ENCODE measurements at regions not wholly inside any gene's neighbourhood (a gene's known extent, or its start where the extent isn't known, plus 50 kb on each side); places are given as distances from the start of the nearest gene placed in this dataset.

- Mint-ChIP-seq H3K27me3 (ENCODE audit: unreplicated experiment) (no peaks in the 10 kb centered on the region), H3K27ac (ENCODE audit: unreplicated experiment) (no peak overlapping the region), H3K36me3 (ENCODE audit: insufficient read depth, unreplicated experiment) (no peaks in the 10 kb centered on the region), H3K9me3 (ENCODE audit: low read depth, unreplicated experiment) (peaks cover 8% of the 10 kb centered on the region), H3K4me3 (ENCODE audit: low read depth, unreplicated experiment) (no peak overlapping the region), H3K4me1 (ENCODE audit: low read depth, unreplicated experiment) (peaks cover under 1% of the 10 kb centered on the region)
- no peak for TF ChIP-seq CTCF (IDR thresholded peaks at IDR 0.05; ENCODE audit: unreplicated experiment)
- DNase-seq, result no peak
- intact Hi-C loops (cut with micrococcal nuclease; ENCODE audit: unreplicated experiment), result no loop called here
- BruUV-seq (replicated peaks), result no TSS peak
- CTCF ChIA-PET, result no interaction called here
Observed at GRCh38 chr14:87483271-87484260, 509.4 kb downstream of the GALC start.

- no TSS peak for BruUV-seq (replicated peaks)
- intact Hi-C loops (cut with micrococcal nuclease; ENCODE audit: unreplicated experiment), result no loop called here
- CTCF ChIA-PET, result no interaction called here
- H3K27ac Mint-ChIP-seq (ENCODE audit: unreplicated experiment), result no peak overlapping the region
- H3K9me3 Mint-ChIP-seq (ENCODE audit: low read depth, unreplicated experiment), result no peaks in the 10 kb centered on the region
- H3K27me3 Mint-ChIP-seq (ENCODE audit: unreplicated experiment), result no peaks in the 10 kb centered on the region
- H3K4me1 Mint-ChIP-seq (ENCODE audit: low read depth, unreplicated experiment), result no peaks in the 10 kb centered on the region
- TF ChIP-seq CTCF (IDR thresholded peaks at IDR 0.05; ENCODE audit: unreplicated experiment), result no peak
- no peak for DNase-seq
- H3K36me3 Mint-ChIP-seq (ENCODE audit: insufficient read depth, unreplicated experiment), result no peaks in the 10 kb centered on the region
- H3K4me3 Mint-ChIP-seq (ENCODE audit: low read depth, unreplicated experiment), result no peak overlapping the region
Observed at GRCh38 chr14:87468531-87468930, 524.5 kb downstream of the GALC start.

GRCh38 chr14:87467578-87467977 lies 525.4 kb downstream of the GALC start:
- no peak overlapping the region for H3K27ac Mint-ChIP-seq (ENCODE audit: unreplicated experiment)
- H3K4me3 Mint-ChIP-seq (ENCODE audit: low read depth, unreplicated experiment), result no peak overlapping the region
- no TSS peak for BruUV-seq (replicated peaks)
- intact Hi-C loops (cut with micrococcal nuclease; ENCODE audit: unreplicated experiment), result no loop called here
- no peaks in the 10 kb centered on the region for H3K4me1 Mint-ChIP-seq (ENCODE audit: low read depth, unreplicated experiment)
- CTCF ChIA-PET, result no interaction called here
- no peaks in the 10 kb centered on the region for H3K27me3 Mint-ChIP-seq (ENCODE audit: unreplicated experiment)
- TF ChIP-seq CTCF (IDR thresholded peaks at IDR 0.05; ENCODE audit: unreplicated experiment), result no peak
- DNase-seq, result no peak
- H3K9me3 Mint-ChIP-seq (ENCODE audit: low read depth, unreplicated experiment), result no peaks in the 10 kb centered on the region
- no peaks in the 10 kb centered on the region for H3K36me3 Mint-ChIP-seq (ENCODE audit: insufficient read depth, unreplicated experiment)

GRCh38 chr14:87465770-87466169 lies 527.2 kb downstream of the GALC start:
- no peak overlapping the region for H3K27ac Mint-ChIP-seq (ENCODE audit: unreplicated experiment)
- no peak for DNase-seq
- no peaks in the 10 kb centered on the region for H3K36me3 Mint-ChIP-seq (ENCODE audit: insufficient read depth, unreplicated experiment)
- no TSS peak for BruUV-seq (replicated peaks)
- H3K4me1 Mint-ChIP-seq (ENCODE audit: low read depth, unreplicated experiment), result no peaks in the 10 kb centered on the region
- H3K27me3 Mint-ChIP-seq (ENCODE audit: unreplicated experiment), result no peaks in the 10 kb centered on the region
- intact Hi-C loops (cut with micrococcal nuclease; ENCODE audit: unreplicated experiment), result no loop called here
- CTCF ChIA-PET, result no interaction called here
- no peak for TF ChIP-seq CTCF (IDR thresholded peaks at IDR 0.05; ENCODE audit: unreplicated experiment)
- no peak overlapping the region for H3K4me3 Mint-ChIP-seq (ENCODE audit: low read depth, unreplicated experiment)
- H3K9me3 Mint-ChIP-seq (ENCODE audit: low read depth, unreplicated experiment), result no peaks in the 10 kb centered on the region

All from Calu3 (cell line).